IMR-90 (cell line): ENCODE measurements at regions not wholly inside any gene's neighbourhood (a gene's known extent, or its start where the extent isn't known, plus 50 kb on each side); places are given as distances from the start of the nearest gene placed in this dataset.

Source experiments
- ATAC-seq: fragments of 200-7000 bp; cut with Tn5 transposase; 2 replicates; pipeline ENCODE4 v1.9.1; 2020; ENCODE audit warnings: low read depth, mild to moderate bottlenecking, moderate library complexity
- BruUV-seq: library from RNA; stranded (reverse); fragments of 400-500 nt; replicated peaks from 2 replicates; lab custom pipeline; 2021; lab: Mats Ljungman, UMichigan
- CTCF ChIA-PET: fragments of 300-600 bp; formaldehyde crosslinking; extraction: SDS; loops from one replicate; lab custom pipeline; 2021; ENCODE audit warnings: antibody characterized with exemption; lab: Yijun Ruan, JAX
- POLR2A ChIA-PET: fragments of 300-600 bp; sonication (Branson Sonifier 250); formaldehyde crosslinking; loops from one replicate; lab custom pipeline; 2022; ENCODE audit warnings: antibody characterized with exemption; ENCODE audit not compliant: unreplicated experiment; lab: Charles Lee
- DNase-seq: peaks from one replicate; pipeline ENCODE4 v3.0.0; 2013
- H2AFZ ChIP-seq: replicated peaks from 2 replicates; pipeline ENCODE3; 2013; ENCODE audit warnings: low read length, mild to moderate bottlenecking; ENCODE audit not compliant: poor library complexity
- H2AK5ac ChIP-seq: 2 replicates; pipeline ENCODE4 v1.6.1; 2013; ENCODE audit warnings: low read depth, low read length, inconsistent platforms
- H2AK9ac ChIP-seq: replicated peaks from 2 replicates; pipeline ENCODE3; 2013; ENCODE audit warnings: mild to moderate bottlenecking, low read depth, low read length, moderate library complexity; ENCODE audit not compliant: poor library complexity
- H2BK120ac ChIP-seq: 2 replicates; pipeline ENCODE4 v1.6.1; 2013; ENCODE audit warnings: low read depth, low read length, inconsistent platforms
- H2BK15ac ChIP-seq: 3 replicates; pipeline ENCODE4 v1.6.1; 2013; ENCODE audit warnings: low read depth, low read length, inconsistent platforms
- H2BK20ac ChIP-seq: 2 replicates; pipeline ENCODE4 v1.6.1; 2013; ENCODE audit warnings: low read depth, mild to moderate bottlenecking, inconsistent platforms, low read length, moderate library complexity
- H2BK5ac ChIP-seq: 2 replicates; pipeline ENCODE4 v1.6.1; 2013; ENCODE audit warnings: mild to moderate bottlenecking, low read depth, low read length, inconsistent platforms; ENCODE audit not compliant: poor library complexity, severe bottlenecking
- H3K14ac ChIP-seq: replicated peaks from 2 replicates; pipeline ENCODE4 v1.6.1; 2013; ENCODE audit warnings: low read depth, low read length, inconsistent platforms
- H3K18ac ChIP-seq: 2 replicates; pipeline ENCODE4 v1.6.1; 2013; ENCODE audit warnings: low read depth, low read length, control low read depth
- H3K23ac ChIP-seq: 2 replicates; pipeline ENCODE4 v1.6.1; 2013; ENCODE audit warnings: low read depth, low read length, inconsistent platforms
- H3K27ac ChIP-seq: 2 replicates; pipeline ENCODE4 v1.5.1; 2013; ENCODE audit warnings: mild to moderate bottlenecking, control low read depth, low read length; ENCODE audit not compliant: insufficient read depth
- H3K27me3 ChIP-seq: 2 replicates; pipeline ENCODE4 v1.6.1; 2013; ENCODE audit warnings: low read length; ENCODE audit not compliant: control insufficient read depth, insufficient read depth
- H3K36me3 ChIP-seq: 2 replicates; pipeline ENCODE4 v1.6.1; 2013; ENCODE audit warnings: low read length, mixed read lengths; ENCODE audit not compliant: control insufficient read depth, insufficient read depth
- H3K4ac ChIP-seq: 2 replicates; pipeline ENCODE4 v1.6.1; 2013; ENCODE audit warnings: low read depth, low read length, inconsistent platforms
- H3K4me1 ChIP-seq: 2 replicates; pipeline ENCODE4 v1.6.1; 2013; ENCODE audit warnings: low read length, mixed read lengths; ENCODE audit not compliant: control insufficient read depth, insufficient read depth
- H3K4me2 ChIP-seq: 2 replicates; pipeline ENCODE4 v1.6.1; 2013; ENCODE audit warnings: low read depth, mild to moderate bottlenecking, control low read depth, low read length, moderate library complexity
- H3K4me3 ChIP-seq: 2 replicates; pipeline ENCODE4 v1.5.1; 2013; ENCODE audit warnings: low read depth, mild to moderate bottlenecking, control low read depth, low read length, moderate library complexity; ENCODE audit not compliant: insufficient read depth
- H3K56ac ChIP-seq: 2 replicates; pipeline ENCODE4 v1.6.1; 2013; ENCODE audit warnings: low read length, inconsistent platforms; ENCODE audit not compliant: insufficient read depth; ENCODE audit errors: extremely low read depth
- H3K79me1 ChIP-seq, 2 experiments: 2 replicates each; pipeline ENCODE4 v1.6.1; 2013; ENCODE audit warnings: low read length in 2 of 2, inconsistent platforms in 1 of 2, low read depth in 1 of 2
- H3K9ac ChIP-seq: 2 replicates; pipeline ENCODE4 v1.6.1; 2013; ENCODE audit warnings: low read depth, low read length, control low read depth
- H3K9me1 ChIP-seq: 2 replicates; pipeline ENCODE4 v1.6.1; 2013; ENCODE audit warnings: low read length, inconsistent platforms; ENCODE audit not compliant: insufficient read depth
- H3K9me3 ChIP-seq: 2 replicates; pipeline ENCODE4 v1.6.1; 2013; ENCODE audit warnings: low read length; ENCODE audit not compliant: control insufficient read depth, insufficient read depth
- H4K20me1 ChIP-seq: 2 replicates; pipeline ENCODE4 v1.6.1; 2013; ENCODE audit warnings: low read length, inconsistent platforms; ENCODE audit not compliant: insufficient read depth
- H4K5ac ChIP-seq: 2 replicates; pipeline ENCODE4 v1.6.1; 2013; ENCODE audit warnings: mild to moderate bottlenecking, low read depth, low read length, control low read depth
- H4K8ac ChIP-seq, 2 experiments: 2 replicates each; pipeline ENCODE4 v1.6.1; 2013; ENCODE audit warnings: low read depth in 2 of 2, low read length in 2 of 2, control low read depth in 1 of 2, inconsistent platforms in 1 of 2
- H4K91ac ChIP-seq: 2 replicates; pipeline ENCODE4 v1.6.1; 2013; ENCODE audit warnings: low read depth, low read length, inconsistent platforms; ENCODE audit not compliant: insufficient read depth
- CEBPB ChIP-seq: IDR thresholded peaks from 2 replicates; pipeline ENCODE4 v1.6.1; 2012; ENCODE audit warnings: low read depth, low read length, improper control_type of control experiment
- RAD21 ChIP-seq: IDR thresholded peaks from 2 replicates; pipeline ENCODE4 v1.6.1; 2012; ENCODE audit warnings: low read length, improper control_type of control experiment
- WGBS, 2 experiments: methylation state at CpG; one replicate each; pipeline versions ENCODE4 v1.1.5 to v1.1.7; 2013; ENCODE audit warnings: missing lambda C conversion rate in 2 of 2; ENCODE audit not compliant: insufficient read length in 1 of 2; ENCODE audit errors: extremely low coverage in 2 of 2; 5-methylcytosine and 5-hydroxymethylcytosine counted together
- dilution Hi-C: fragments of 300-500 bp; cut with HindIII; formaldehyde crosslinking; loops from one replicate; pipeline ENCODE4 v1.14.3; 2018; ENCODE audit warnings: low sequenced_read_pairs; ENCODE audit not compliant: unreplicated experiment
- in situ Hi-C: fragments of 300-500 bp; cut with MboI; formaldehyde crosslinking; loops from 3 replicates; pipeline ENCODE4 v1.14.3; 2019; ENCODE audit warnings: low sequenced_read_pairs, inconsistent platforms, mixed read lengths
- intact Hi-C: fragments of 100-400 bp; cut with micrococcal nuclease; formaldehyde crosslinking; loops from 2 replicates; pipeline ENCODE4 v1.10.0; 2022
- TF ChIP-seq, protein P1 (sequence below): fragments of 150-350 bp; IDR thresholded peaks from 2 replicates; pipeline ENCODE4 v1.6.1; 2016; ENCODE audit warnings: low read depth, mild to moderate bottlenecking, low read length, moderate library complexity, borderline replicate concordance

GRCh38 chr13:106691341-106691740 is 123.4 kb upstream of the ARGLU1 start:
- no peaks in the 10 kb centered on the region for H3K9me1 ChIP-seq
- ChIA-PET CTCF (no interaction called here), POLR2A (no interaction called here)
- H3K79me1 ChIP-seq: no peaks in the 10 kb centered on the region
- DNase-seq (no peak), ATAC-seq (no peak)
- H3K9me3 ChIP-seq: no peaks in the 10 kb centered on the region
- H3K27me3 ChIP-seq: no peaks in the 10 kb centered on the region
- H4K20me1 ChIP-seq: no peaks in the 10 kb centered on the region
- H2AK5ac ChIP-seq: no peak overlapping the region
- no peak overlapping the region for H2BK120ac ChIP-seq
- H2AFZ ChIP-seq: no peak overlapping the region
- H3K4me3 ChIP-seq: no peak overlapping the region
- H3K14ac ChIP-seq: no peak overlapping the region
- no peak overlapping the region for H4K91ac ChIP-seq
- no peak overlapping the region for H2AK9ac ChIP-seq
- no TSS peak for BruUV-seq
- H3K4ac ChIP-seq: no peak overlapping the region
- intact Hi-C loops (no loop called here), in situ Hi-C loops (no loop called here), dilution Hi-C loops (no loop called here)
- no peak overlapping the region for H2BK20ac ChIP-seq
- no peaks in the 10 kb centered on the region for H3K36me3 ChIP-seq
- H3K23ac ChIP-seq: no peak overlapping the region
- no peak overlapping the region for H3K9ac ChIP-seq
- no peaks in the 10 kb centered on the region for H3K4me1 ChIP-seq
- no peak overlapping the region for H4K5ac ChIP-seq
- H3K27ac ChIP-seq: no peak overlapping the region
- H3K4me2 ChIP-seq: no peak overlapping the region
- H2BK15ac ChIP-seq: no peak overlapping the region
- no peak overlapping the region for H3K56ac ChIP-seq
- H2BK5ac ChIP-seq: no peak overlapping the region
- 100% methylated on average over 1 of the region's 5 CpGs; no CpG with 5 or more reads in 1 of the 2 experiments for WGBS, 2 experiments
- TF ChIP-seq CEBPB: no peak
- TF ChIP-seq, protein P1, sequence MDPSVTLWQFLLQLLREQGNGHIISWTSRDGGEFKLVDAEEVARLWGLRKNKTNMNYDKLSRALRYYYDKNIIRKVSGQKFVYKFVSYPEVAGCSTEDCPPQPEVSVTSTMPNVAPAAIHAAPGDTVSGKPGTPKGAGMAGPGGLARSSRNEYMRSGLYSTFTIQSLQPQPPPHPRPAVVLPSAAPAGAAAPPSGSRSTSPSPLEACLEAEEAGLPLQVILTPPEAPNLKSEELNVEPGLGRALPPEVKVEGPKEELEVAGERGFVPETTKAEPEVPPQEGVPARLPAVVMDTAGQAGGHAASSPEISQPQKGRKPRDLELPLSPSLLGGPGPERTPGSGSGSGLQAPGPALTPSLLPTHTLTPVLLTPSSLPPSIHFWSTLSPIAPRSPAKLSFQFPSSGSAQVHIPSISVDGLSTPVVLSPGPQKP: no peak
- TF ChIP-seq RAD21: no peak
- no peak overlapping the region for H3K18ac ChIP-seq
- H4K8ac ChIP-seq: no peak overlapping the region
